GM18505 (cell line): ENCODE measurements at regions not wholly inside any gene's neighbourhood (a gene's known extent, or its start where the extent isn't known, plus 50 kb on each side); places are given as distances from the start of the nearest gene placed in this dataset.
"Not testable (repeated sequence)": the region's sequence is repeated elsewhere in the genome, so short reads cannot be mapped to it uniquely, and the experiment has no call there.

Experiments
- ATAC-seq: cut with Tn5 transposase; IDR thresholded peaks from one replicate; pipeline ENCODE4 v1.9.1; 2021; ENCODE audit not compliant: unreplicated experiment
- POLR2A ChIP-seq: IDR thresholded peaks from 4 replicates; pipeline ENCODE4 v1.6.1; 2011; ENCODE audit warnings: borderline replicate concordance; ENCODE audit not compliant: insufficient read depth, insufficient read length; ENCODE audit errors: extremely low read depth

- TF ChIP-seq POLR2A: no peak
- no peak for ATAC-seq
Observed at GRCh38 chr2:31813016-31813415, 197.8 kb downstream of the MEMO1 start.

- peak; percentile 99 for ATAC-seq
- no peak for TF ChIP-seq POLR2A
Observed at GRCh38 chr2:31812051-31812798, 198.6 kb downstream of the MEMO1 start.

- no peak for ATAC-seq
- TF ChIP-seq POLR2A: no peak
Observed at GRCh38 chr2:31811482-31811881, 199.3 kb downstream of the MEMO1 start.

GRCh38 chr2:31810200-31810917 lies 200.4 kb downstream of the MEMO1 start:
- no peak for ATAC-seq
- TF ChIP-seq POLR2A: no peak

- no peak for ATAC-seq
- no peak for TF ChIP-seq POLR2A
Observed at GRCh38 chr2:31805688-31806087, 205.1 kb downstream of the MEMO1 start.

GRCh38 chr2:31803481-31804153 lies 207.2 kb downstream of the MEMO1 start:
- not testable (repeated sequence) for ATAC-seq

GRCh38 chr2:31802711-31803110 lies 208.1 kb downstream of the MEMO1 start:
- no peak for TF ChIP-seq POLR2A
- ATAC-seq: no peak

GRCh38 chr2:31799282-31799681 lies 211.5 kb downstream of the MEMO1 start:
- ATAC-seq: not testable (repeated sequence)

- no peak for ATAC-seq
- TF ChIP-seq POLR2A: no peak
Observed at GRCh38 chr2:31788273-31788672, 207.5 kb upstream of the SRD5A2 start.

GRCh38 chr2:31785876-31786275 lies 205.1 kb upstream of the SRD5A2 start:
- no peak for TF ChIP-seq POLR2A

GRCh38 chr2:31784868-31785267 lies 204.1 kb upstream of the SRD5A2 start:
- ATAC-seq: no peak
- TF ChIP-seq POLR2A: no peak

More at GRCh38 chr2:31785876-31786275, 205.1 kb upstream of the SRD5A2 start:
- no peak for ATAC-seq

GRCh38 chr2:31783446-31784091 lies 202.8 kb upstream of the SRD5A2 start:
- not testable (repeated sequence) for ATAC-seq

GRCh38 chr2:31778153-31778552 lies 197.4 kb upstream of the SRD5A2 start:
- no peak for ATAC-seq
- no peak for TF ChIP-seq POLR2A
